ENCODE measurements at regions not wholly inside any gene's neighbourhood (a gene's known extent, or its start where the extent isn't known, plus 50 kb on each side); places are given as distances from the start of the nearest gene placed in this dataset.

DNA sequence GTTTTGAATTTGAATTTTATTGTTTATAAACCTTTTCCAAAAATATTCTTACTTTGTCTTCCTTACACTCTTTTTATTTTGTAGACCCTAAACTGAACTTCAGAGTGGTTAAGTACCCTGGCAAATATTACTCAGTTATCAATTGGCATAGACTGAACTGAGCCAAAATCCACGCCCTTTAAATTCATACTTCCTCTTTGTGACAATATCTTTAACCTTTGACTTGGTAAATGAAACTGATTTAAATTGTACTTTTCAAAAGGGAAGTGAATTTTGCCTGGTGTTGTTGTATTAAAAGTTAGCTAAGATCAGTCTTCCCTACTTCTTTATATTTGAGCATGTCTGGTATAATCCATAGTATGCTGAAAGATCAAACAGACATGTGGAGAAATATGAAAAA, 184.3 kb upstream of the USP15 start:
- Histone ChIP-seq H3K27me3 (ENCODE audit: low read depth, low read length) (no peaks in the 10 kb centered on the region), H2AFZ (ENCODE audit: low read depth, low read length) (no peak overlapping the region), H4K20me1 (ENCODE audit: insufficient read depth, low read length) (no peaks in the 10 kb centered on the region), H3K4me2 (ENCODE audit: low read length) (peak overlapping the region; percentile 14), H3K9me3 (ENCODE audit: insufficient read depth, low read length) (no peaks in the 10 kb centered on the region), H3K4me3 (ENCODE audit: low read length) (no peak overlapping the region), H3K4me1 (ENCODE audit: low read length) (peaks cover 26% of the 10 kb centered on the region), H3K36me3 (replicated peaks; ENCODE audit: low read depth, low read length) (no peaks in the 10 kb centered on the region), H3K9ac (ENCODE audit: low read length) (no peak overlapping the region), H3K27ac (ENCODE audit: low read length) (no peak overlapping the region), H3K79me2 (ENCODE audit: low read length) (no peaks in the 10 kb centered on the region)
- no peak for TF ChIP-seq EZH2phosphoT487 (IDR thresholded peaks at IDR 0.05; ENCODE audit: low read depth)
- TF ChIP-seq, protein P1, sequence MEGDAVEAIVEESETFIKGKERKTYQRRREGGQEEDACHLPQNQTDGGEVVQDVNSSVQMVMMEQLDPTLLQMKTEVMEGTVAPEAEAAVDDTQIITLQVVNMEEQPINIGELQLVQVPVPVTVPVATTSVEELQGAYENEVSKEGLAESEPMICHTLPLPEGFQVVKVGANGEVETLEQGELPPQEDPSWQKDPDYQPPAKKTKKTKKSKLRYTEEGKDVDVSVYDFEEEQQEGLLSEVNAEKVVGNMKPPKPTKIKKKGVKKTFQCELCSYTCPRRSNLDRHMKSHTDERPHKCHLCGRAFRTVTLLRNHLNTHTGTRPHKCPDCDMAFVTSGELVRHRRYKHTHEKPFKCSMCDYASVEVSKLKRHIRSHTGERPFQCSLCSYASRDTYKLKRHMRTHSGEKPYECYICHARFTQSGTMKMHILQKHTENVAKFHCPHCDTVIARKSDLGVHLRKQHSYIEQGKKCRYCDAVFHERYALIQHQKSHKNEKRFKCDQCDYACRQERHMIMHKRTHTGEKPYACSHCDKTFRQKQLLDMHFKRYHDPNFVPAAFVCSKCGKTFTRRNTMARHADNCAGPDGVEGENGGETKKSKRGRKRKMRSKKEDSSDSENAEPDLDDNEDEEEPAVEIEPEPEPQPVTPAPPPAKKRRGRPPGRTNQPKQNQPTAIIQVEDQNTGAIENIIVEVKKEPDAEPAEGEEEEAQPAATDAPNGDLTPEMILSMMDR (IDR thresholded peaks at IDR 0.05; ENCODE audit: low read depth, low read length): no peak

DNA sequence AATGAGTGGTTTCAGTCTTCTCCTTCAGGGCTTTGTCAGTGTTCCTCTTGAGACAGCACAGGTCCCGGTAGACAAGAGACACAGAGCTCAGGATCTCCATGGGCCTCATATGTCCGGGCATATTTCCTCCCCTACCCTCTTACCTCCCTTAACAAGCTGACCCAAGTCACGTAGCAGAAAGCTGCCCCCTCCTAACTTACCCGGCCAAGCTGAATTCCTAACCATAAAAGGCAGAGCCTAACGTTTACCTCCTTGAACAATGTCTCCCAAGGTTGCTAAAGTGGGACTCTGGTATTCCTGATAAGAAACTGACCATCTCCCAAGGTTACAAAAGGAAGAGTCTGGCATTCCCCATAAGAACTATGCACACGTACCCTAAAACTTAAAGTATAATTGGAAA, 182.2 kb upstream of the USP15 start:
- Histone ChIP-seq H3K9me3 (ENCODE audit: insufficient read depth, low read length) (no peaks in the 10 kb centered on the region), H3K4me3 (ENCODE audit: low read length) (no peak overlapping the region), H3K27ac (ENCODE audit: low read length) (no peak overlapping the region), H4K20me1 (ENCODE audit: insufficient read depth, low read length) (no peaks in the 10 kb centered on the region), H3K27me3 (ENCODE audit: low read depth, low read length) (no peaks in the 10 kb centered on the region), H3K36me3 (replicated peaks; ENCODE audit: low read depth, low read length) (no peaks in the 10 kb centered on the region), H3K9ac (ENCODE audit: low read length) (no peak overlapping the region), H2AFZ (ENCODE audit: low read depth, low read length) (no peak overlapping the region; the same call in 1 of the 2 replicates), H3K79me2 (ENCODE audit: low read length) (no peaks in the 10 kb centered on the region), H3K4me1 (ENCODE audit: low read length) (peaks cover 26% of the 10 kb centered on the region), H3K4me2 (ENCODE audit: low read length) (no peak overlapping the region)
- TF ChIP-seq, protein P1 (IDR thresholded peaks at IDR 0.05; ENCODE audit: low read depth, low read length): no peak
- no peak for TF ChIP-seq EZH2phosphoT487 (IDR thresholded peaks at IDR 0.05; ENCODE audit: low read depth)

DNA sequence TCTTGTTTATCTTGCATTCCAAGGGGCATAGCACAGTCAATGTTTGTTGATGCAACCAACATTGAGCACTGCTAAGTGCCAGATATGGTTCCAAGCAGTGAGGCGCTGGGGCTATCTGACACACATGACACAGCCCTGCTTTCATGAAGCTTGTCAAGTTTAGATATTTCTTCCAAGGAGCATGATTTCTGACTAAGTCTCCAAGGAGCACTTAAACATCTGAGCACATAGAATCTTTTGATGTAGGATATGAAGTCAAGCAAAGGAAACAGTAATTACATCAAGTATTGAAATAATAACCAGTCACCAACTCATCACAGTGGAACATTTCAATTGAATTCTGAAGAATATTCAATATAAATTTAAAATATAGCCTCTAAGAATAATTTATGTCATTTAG, 177.8 kb upstream of the USP15 start:
- Histone ChIP-seq H2AFZ (ENCODE audit: low read depth, low read length) (no peak overlapping the region), H4K20me1 (ENCODE audit: insufficient read depth, low read length) (no peaks in the 10 kb centered on the region), H3K27ac (ENCODE audit: low read length) (no peak overlapping the region), H3K9me3 (ENCODE audit: insufficient read depth, low read length) (no peaks in the 10 kb centered on the region), H3K79me2 (ENCODE audit: low read length) (no peaks in the 10 kb centered on the region), H3K4me1 (ENCODE audit: low read length) (peaks cover 10% of the 10 kb centered on the region), H3K36me3 (replicated peaks; ENCODE audit: low read depth, low read length) (no peaks in the 10 kb centered on the region), H3K4me3 (ENCODE audit: low read length) (no peak overlapping the region), H3K27me3 (ENCODE audit: low read depth, low read length) (no peaks in the 10 kb centered on the region), H3K4me2 (ENCODE audit: low read length) (no peak overlapping the region), H3K9ac (ENCODE audit: low read length) (no peak overlapping the region)
- TF ChIP-seq, protein P1 (IDR thresholded peaks at IDR 0.05; ENCODE audit: low read depth, low read length): no peak
- TF ChIP-seq EZH2phosphoT487 (IDR thresholded peaks at IDR 0.05; ENCODE audit: low read depth): no peak

DNA sequence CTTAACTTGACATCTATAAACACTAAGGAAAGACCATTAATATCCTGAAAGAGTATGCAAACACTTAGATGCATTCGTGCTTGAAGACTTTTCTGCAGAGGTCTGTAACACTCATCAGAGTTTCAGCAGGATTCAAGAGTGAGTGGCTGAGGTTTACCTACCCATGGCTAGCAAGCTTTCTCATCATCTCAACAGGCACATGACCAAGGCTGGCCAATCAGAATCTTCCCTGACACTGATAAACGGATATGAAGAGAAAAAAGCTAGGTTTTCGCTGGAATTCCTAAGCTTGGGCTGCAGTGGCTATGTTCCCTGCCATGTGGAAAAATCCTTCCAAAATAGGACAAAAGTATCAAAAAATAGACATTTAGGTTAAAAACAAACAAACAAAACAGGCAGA, 162.1 kb upstream of the USP15 start:
- Histone ChIP-seq H3K27me3 (ENCODE audit: low read depth, low read length) (no peaks in the 10 kb centered on the region), H3K4me2 (ENCODE audit: low read length) (no peak overlapping the region), H3K4me3 (ENCODE audit: low read length) (no peak overlapping the region), H3K36me3 (replicated peaks; ENCODE audit: low read depth, low read length) (no peaks in the 10 kb centered on the region), H3K4me1 (ENCODE audit: low read length) (no peaks in the 10 kb centered on the region), H4K20me1 (ENCODE audit: insufficient read depth, low read length) (no peaks in the 10 kb centered on the region), H3K9me3 (ENCODE audit: insufficient read depth, low read length) (no peaks in the 10 kb centered on the region), H3K27ac (ENCODE audit: low read length) (no peak overlapping the region), H2AFZ (ENCODE audit: low read depth, low read length) (no peak overlapping the region), H3K9ac (ENCODE audit: low read length) (no peak overlapping the region), H3K79me2 (ENCODE audit: low read length) (no peaks in the 10 kb centered on the region)
- TF ChIP-seq, protein P1 (IDR thresholded peaks at IDR 0.05; ENCODE audit: low read depth, low read length): no peak
- TF ChIP-seq EZH2phosphoT487 (IDR thresholded peaks at IDR 0.05; ENCODE audit: low read depth): no peak

Measured in OCI-LY3 (cell line).